Activated gamma-delta T cell treated with Interleukin-2 at 50 U/mL for 16 hours (primary cell): ENCODE measurements at regions not wholly inside any gene's neighbourhood (a gene's known extent, or its start where the extent isn't known, plus 50 kb on each side); places are given as distances from the start of the nearest gene placed in this dataset.

ENCODE experiments used
- DNase-seq: peaks from one replicate; pipeline ENCODE4 v3.0.0-alpha.2; 2020

- no peak for DNase-seq
These were observed 194.8 kb upstream of the SLC30A5 start for GRCh38 chr5:68898951-68899471.

- DNase-seq, result no peak
These were observed 181.7 kb upstream of the SLC30A5 start for GRCh38 chr5:68911840-68912690.

GRCh38 chr5:68915079-68915478, 178.7 kb upstream of the SLC30A5 start:
- no peak for DNase-seq

GRCh38 chr5:68918306-68918705, 175.5 kb upstream of the SLC30A5 start:
- no peak for DNase-seq

GRCh38 chr5:68919988-68920490, 173.8 kb upstream of the SLC30A5 start:
- no peak for DNase-seq

GRCh38 chr5:68920888-68921287, 172.9 kb upstream of the SLC30A5 start:
- DNase-seq, result no peak

GRCh38 chr5:68922172-68922987, 171.4 kb upstream of the SLC30A5 start:
- no peak for DNase-seq

- no peak for DNase-seq
These were observed 169.2 kb upstream of the SLC30A5 start for GRCh38 chr5:68924481-68925145.

GRCh38 chr5:68928617-68929302, 165.1 kb upstream of the SLC30A5 start:
- DNase-seq, result no peak

GRCh38 chr5:68930139-68930538, 163.7 kb upstream of the SLC30A5 start:
- DNase-seq, result no peak

GRCh38 chr5:68932830-68933434, 160.9 kb upstream of the SLC30A5 start:
- DNase-seq, result no peak

GRCh38 chr5:68942169-68942568, 151.6 kb upstream of the SLC30A5 start:
- DNase-seq, result no peak

- DNase-seq, result no peak
These were observed 147.1 kb upstream of the SLC30A5 start for GRCh38 chr5:68946728-68947127.

GRCh38 chr5:68947986-68948385, 145.8 kb upstream of the SLC30A5 start:
- DNase-seq, result no peak

- DNase-seq, result no peak
These were observed 144.6 kb upstream of the SLC30A5 start for GRCh38 chr5:68949256-68949655.

- DNase-seq, result no peak
These were observed 144.1 kb upstream of the SLC30A5 start for GRCh38 chr5:68949711-68950110.

- DNase-seq, result no peak
These were observed 143.7 kb upstream of the SLC30A5 start for GRCh38 chr5:68950125-68950524.

- DNase-seq, result no peak
These were observed 142.9 kb upstream of the SLC30A5 start for GRCh38 chr5:68950930-68951329.

- DNase-seq, result no peak
These were observed 140.5 kb upstream of the SLC30A5 start for GRCh38 chr5:68953231-68953874.

GRCh38 chr5:68953875-68954617, 139.8 kb upstream of the SLC30A5 start:
- DNase-seq, result no peak

GRCh38 chr5:68954618-68954910, 139.2 kb upstream of the SLC30A5 start:
- no peak for DNase-seq
